ENCODE measurements at regions not wholly inside any gene's neighbourhood (a gene's known extent, or its start where the extent isn't known, plus 50 kb on each side); places are given as distances from the start of the nearest gene placed in this dataset.

DNA sequence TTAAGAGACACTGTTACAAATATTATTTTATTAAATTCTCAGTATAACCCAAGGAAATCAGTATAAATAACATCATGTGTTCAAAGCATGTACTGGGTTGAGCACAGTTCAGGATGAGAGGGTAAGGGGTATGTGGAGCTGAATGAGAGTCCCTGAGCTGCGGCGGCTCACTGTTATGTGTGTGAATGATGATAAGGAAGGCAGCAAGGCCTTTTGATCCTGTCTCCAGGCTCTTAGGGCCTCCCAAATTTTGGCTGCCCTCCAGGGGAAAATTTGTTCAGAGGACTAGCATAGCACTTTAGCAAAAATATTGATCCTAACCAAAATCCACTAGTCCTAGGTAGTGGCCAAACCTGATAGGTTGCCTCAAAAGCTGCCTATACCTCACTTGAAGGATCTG is 86.1 kb upstream of the SPON1 start:
- TF ChIP-seq POLR2A (IDR thresholded peaks at IDR 0.05) = no peak
- TF ChIP-seq, protein P1, sequence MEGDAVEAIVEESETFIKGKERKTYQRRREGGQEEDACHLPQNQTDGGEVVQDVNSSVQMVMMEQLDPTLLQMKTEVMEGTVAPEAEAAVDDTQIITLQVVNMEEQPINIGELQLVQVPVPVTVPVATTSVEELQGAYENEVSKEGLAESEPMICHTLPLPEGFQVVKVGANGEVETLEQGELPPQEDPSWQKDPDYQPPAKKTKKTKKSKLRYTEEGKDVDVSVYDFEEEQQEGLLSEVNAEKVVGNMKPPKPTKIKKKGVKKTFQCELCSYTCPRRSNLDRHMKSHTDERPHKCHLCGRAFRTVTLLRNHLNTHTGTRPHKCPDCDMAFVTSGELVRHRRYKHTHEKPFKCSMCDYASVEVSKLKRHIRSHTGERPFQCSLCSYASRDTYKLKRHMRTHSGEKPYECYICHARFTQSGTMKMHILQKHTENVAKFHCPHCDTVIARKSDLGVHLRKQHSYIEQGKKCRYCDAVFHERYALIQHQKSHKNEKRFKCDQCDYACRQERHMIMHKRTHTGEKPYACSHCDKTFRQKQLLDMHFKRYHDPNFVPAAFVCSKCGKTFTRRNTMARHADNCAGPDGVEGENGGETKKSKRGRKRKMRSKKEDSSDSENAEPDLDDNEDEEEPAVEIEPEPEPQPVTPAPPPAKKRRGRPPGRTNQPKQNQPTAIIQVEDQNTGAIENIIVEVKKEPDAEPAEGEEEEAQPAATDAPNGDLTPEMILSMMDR (IDR thresholded peaks at IDR 0.05) = no peak
- no peak for TF ChIP-seq POLR2AphosphoS5 (IDR thresholded peaks at IDR 0.05)

Data from prostate gland (tissue), 2 donors.